ENCODE measurements at regions not wholly inside any gene's neighbourhood (a gene's known extent, or its start where the extent isn't known, plus 50 kb on each side); places are given as distances from the start of the nearest gene placed in this dataset.

- H3K4me1 ChIP-seq (ENCODE audit: low read length), result peaks cover 48% of the 10 kb centered on the region
- H3K27ac ChIP-seq (ENCODE audit: low read length), result 0 out of 2 replicates have a peak overlapping the region, but pooled peaks have one; percentile 14
- 0 out of 2 replicates have a peak, but pooled peaks cover 4% of the 10 kb centered on the region for H3K9me3 ChIP-seq (ENCODE audit: low read length)
- no peaks in the 10 kb centered on the region for H4K20me1 ChIP-seq (ENCODE audit: insufficient read depth, low read depth, low read length)
- H2AFZ ChIP-seq (ENCODE audit: low read length), result no peak overlapping the region
- peak overlapping the region; percentile 39 for H3K4me3 ChIP-seq (ENCODE audit: low read length)
- H3K9me2 ChIP-seq (replicated peaks; ENCODE audit: insufficient read depth, low read length), result no peaks in the 10 kb centered on the region
- no peaks in the 10 kb centered on the region for H3K36me3 ChIP-seq (ENCODE audit: insufficient read depth, low read length)
- peak overlapping the region; percentile 67 for H3K4me2 ChIP-seq (ENCODE audit: low read depth, low read length, poor library complexity, severe bottlenecking)
- H3K27me3 ChIP-seq (ENCODE audit: low read length), result no peaks in the 10 kb centered on the region
- peak; percentile 75 for DNase-seq
- H3K9ac ChIP-seq (ENCODE audit: low read length), result no peak overlapping the region
- no peaks in the 10 kb centered on the region for H3K79me2 ChIP-seq (ENCODE audit: low read length)
Observed at GRCh38 chr9:13717322-13718054, 438.0 kb upstream of the MPDZ start.

GRCh38 chr9:13716601-13717321 is 437.3 kb upstream of the MPDZ start:
- no peaks in the 10 kb centered on the region for H3K36me3 ChIP-seq (ENCODE audit: insufficient read depth, low read length)
- H3K4me2 ChIP-seq (ENCODE audit: low read depth, low read length, poor library complexity, severe bottlenecking), result peak overlapping the region; percentile 67
- no peaks in the 10 kb centered on the region for H3K79me2 ChIP-seq (ENCODE audit: low read length)
- no peak overlapping the region for H3K27ac ChIP-seq (ENCODE audit: low read length)
- DNase-seq, result no peak
- no peaks in the 10 kb centered on the region for H3K27me3 ChIP-seq (ENCODE audit: low read length)
- H3K9ac ChIP-seq (ENCODE audit: low read length), result peak overlapping the region; percentile 23; the same call in 1 of the 2 replicates
- no peaks in the 10 kb centered on the region for H3K9me2 ChIP-seq (replicated peaks; ENCODE audit: insufficient read depth, low read length)
- no peaks in the 10 kb centered on the region for H4K20me1 ChIP-seq (ENCODE audit: insufficient read depth, low read depth, low read length)
- peak overlapping the region; percentile 39 for H3K4me3 ChIP-seq (ENCODE audit: low read length)
- peaks cover 48% of the 10 kb centered on the region for H3K4me1 ChIP-seq (ENCODE audit: low read length)
- H3K9me3 ChIP-seq (ENCODE audit: low read length), result 0 out of 2 replicates have a peak, but pooled peaks cover under 1% of the 10 kb centered on the region
- 0 out of 2 replicates have a peak overlapping the region, but pooled peaks have one; percentile 2 for H2AFZ ChIP-seq (ENCODE audit: low read length)

GRCh38 chr9:13716090-13716489 is 436.6 kb upstream of the MPDZ start:
- Histone ChIP-seq H3K4me3 (ENCODE audit: low read length) (no peak overlapping the region), H3K27ac (ENCODE audit: low read length) (no peak overlapping the region), H2AFZ (ENCODE audit: low read length) (no peak overlapping the region), H3K4me2 (ENCODE audit: low read depth, low read length, poor library complexity, severe bottlenecking) (no peak overlapping the region), H3K9me3 (ENCODE audit: low read length) (no peaks in the 10 kb centered on the region), H3K9me2 (replicated peaks; ENCODE audit: insufficient read depth, low read length) (no peaks in the 10 kb centered on the region), H4K20me1 (ENCODE audit: insufficient read depth, low read depth, low read length) (no peaks in the 10 kb centered on the region), H3K27me3 (ENCODE audit: low read length) (no peaks in the 10 kb centered on the region), H3K79me2 (ENCODE audit: low read length) (no peaks in the 10 kb centered on the region), H3K36me3 (ENCODE audit: insufficient read depth, low read length) (no peaks in the 10 kb centered on the region), H3K9ac (ENCODE audit: low read length) (no peak overlapping the region), H3K4me1 (ENCODE audit: low read length) (peaks cover 41% of the 10 kb centered on the region)
- DNase-seq, result no peak

DNA sequence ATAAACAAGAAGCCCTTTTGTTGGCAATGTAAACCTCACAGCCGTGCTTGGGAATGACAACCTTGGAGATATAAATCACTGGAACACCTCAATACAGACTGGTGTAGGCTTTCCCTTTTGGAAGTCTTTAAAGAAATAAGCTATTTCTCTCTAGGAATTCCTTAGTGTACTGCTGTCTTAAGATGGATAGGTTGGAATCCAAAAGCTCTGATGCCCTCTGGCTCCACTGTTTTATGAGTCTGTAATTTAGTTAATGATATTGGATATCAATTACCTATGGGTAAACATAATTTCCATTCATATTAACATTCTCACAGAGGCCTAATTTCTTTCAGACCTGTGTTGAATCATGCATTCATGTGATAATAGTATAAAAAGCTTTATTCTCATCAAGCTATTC is 435.9 kb upstream of the MPDZ start:
- Histone ChIP-seq H3K27me3 (ENCODE audit: low read length) (no peaks in the 10 kb centered on the region), H2AFZ (ENCODE audit: low read length) (no peak overlapping the region), H3K9me2 (replicated peaks; ENCODE audit: insufficient read depth, low read length) (no peaks in the 10 kb centered on the region), H4K20me1 (ENCODE audit: insufficient read depth, low read depth, low read length) (no peaks in the 10 kb centered on the region), H3K4me1 (ENCODE audit: low read length) (peaks cover 39% of the 10 kb centered on the region), H3K4me3 (ENCODE audit: low read length) (no peak overlapping the region), H3K36me3 (ENCODE audit: insufficient read depth, low read length) (no peaks in the 10 kb centered on the region), H3K27ac (ENCODE audit: low read length) (no peak overlapping the region), H3K4me2 (ENCODE audit: low read depth, low read length, poor library complexity, severe bottlenecking) (no peak overlapping the region), H3K79me2 (ENCODE audit: low read length) (no peaks in the 10 kb centered on the region), H3K9me3 (ENCODE audit: low read length) (no peaks in the 10 kb centered on the region), H3K9ac (ENCODE audit: low read length) (no peak overlapping the region)
- DNase-seq, result no peak

- no peak overlapping the region for H2AFZ ChIP-seq (ENCODE audit: low read length)
- H3K4me1 ChIP-seq (ENCODE audit: low read length), result peaks cover 16% of the 10 kb centered on the region
- H3K9ac ChIP-seq (ENCODE audit: low read length), result no peak overlapping the region
- H3K27me3 ChIP-seq (ENCODE audit: low read length), result no peaks in the 10 kb centered on the region
- no peak overlapping the region for H3K4me3 ChIP-seq (ENCODE audit: low read length)
- no peak overlapping the region for H3K4me2 ChIP-seq (ENCODE audit: low read depth, low read length, poor library complexity, severe bottlenecking)
- no peaks in the 10 kb centered on the region for H3K36me3 ChIP-seq (ENCODE audit: insufficient read depth, low read length)
- DNase-seq, result no peak
- no peaks in the 10 kb centered on the region for H3K79me2 ChIP-seq (ENCODE audit: low read length)
- no peaks in the 10 kb centered on the region for H4K20me1 ChIP-seq (ENCODE audit: insufficient read depth, low read depth, low read length)
- no peak overlapping the region for H3K27ac ChIP-seq (ENCODE audit: low read length)
- H3K9me3 ChIP-seq (ENCODE audit: low read length), result no peaks in the 10 kb centered on the region
- H3K9me2 ChIP-seq (replicated peaks; ENCODE audit: insufficient read depth, low read length), result no peaks in the 10 kb centered on the region
Observed at GRCh38 chr9:13707612-13708576, 428.4 kb upstream of the MPDZ start.

DNA sequence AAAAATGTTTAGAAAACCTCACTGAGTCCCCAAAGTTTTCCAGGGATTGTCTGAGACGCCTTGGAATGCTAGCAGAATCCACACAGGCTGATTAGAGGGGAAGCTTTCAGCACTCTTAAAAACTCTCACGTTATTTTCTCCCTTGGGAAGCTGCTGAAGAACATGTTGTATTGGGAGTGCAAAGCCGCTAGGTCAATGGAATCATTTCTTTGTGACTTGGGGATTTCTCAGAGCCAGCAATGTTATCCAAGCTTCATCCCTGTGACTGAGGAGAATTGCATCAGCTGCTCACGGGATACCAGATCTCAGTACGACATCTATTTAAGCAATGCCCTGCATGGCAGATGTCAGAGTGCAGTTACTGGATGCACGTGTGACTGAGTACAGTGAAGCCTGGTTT is 426.4 kb upstream of the MPDZ start:
- Histone ChIP-seq H2AFZ (ENCODE audit: low read length) (no peak overlapping the region), H3K4me1 (ENCODE audit: low read length) (peaks cover 16% of the 10 kb centered on the region), H3K36me3 (ENCODE audit: insufficient read depth, low read length) (no peaks in the 10 kb centered on the region; the same call in 1 of the 2 replicates), H3K27ac (ENCODE audit: low read length) (no peak overlapping the region), H3K4me2 (ENCODE audit: low read depth, low read length, poor library complexity, severe bottlenecking) (peak overlapping the region; percentile 10), H4K20me1 (ENCODE audit: insufficient read depth, low read depth, low read length) (no peaks in the 10 kb centered on the region), H3K79me2 (ENCODE audit: low read length) (no peaks in the 10 kb centered on the region), H3K27me3 (ENCODE audit: low read length) (no peaks in the 10 kb centered on the region), H3K4me3 (ENCODE audit: low read length) (no peak overlapping the region), H3K9me2 (replicated peaks; ENCODE audit: insufficient read depth, low read length) (no peaks in the 10 kb centered on the region), H3K9me3 (ENCODE audit: low read length) (no peaks in the 10 kb centered on the region), H3K9ac (ENCODE audit: low read length) (no peak overlapping the region)
- DNase-seq, result no peak

GRCh38 chr9:13705373-13705772 is 425.9 kb upstream of the MPDZ start:
- no peak overlapping the region for H3K27ac ChIP-seq (ENCODE audit: low read length)
- peaks cover 16% of the 10 kb centered on the region for H3K4me1 ChIP-seq (ENCODE audit: low read length)
- no peak overlapping the region for H3K4me2 ChIP-seq (ENCODE audit: low read depth, low read length, poor library complexity, severe bottlenecking)
- H3K9me3 ChIP-seq (ENCODE audit: low read length), result no peaks in the 10 kb centered on the region
- DNase-seq, result no peak
- H3K9ac ChIP-seq (ENCODE audit: low read length), result no peak overlapping the region
- H3K9me2 ChIP-seq (replicated peaks; ENCODE audit: insufficient read depth, low read length), result no peaks in the 10 kb centered on the region
- H2AFZ ChIP-seq (ENCODE audit: low read length), result no peak overlapping the region
- no peaks in the 10 kb centered on the region for H3K79me2 ChIP-seq (ENCODE audit: low read length)
- H3K36me3 ChIP-seq (ENCODE audit: insufficient read depth, low read length), result no peaks in the 10 kb centered on the region; the same call in 1 of the 2 replicates
- H3K4me3 ChIP-seq (ENCODE audit: low read length), result no peak overlapping the region
- H3K27me3 ChIP-seq (ENCODE audit: low read length), result no peaks in the 10 kb centered on the region
- no peaks in the 10 kb centered on the region for H4K20me1 ChIP-seq (ENCODE audit: insufficient read depth, low read depth, low read length)

Measured in Karpas-422 (cell line).